GM13976 (cell line): ENCODE measurements at regions not wholly inside any gene's neighbourhood (a gene's known extent, or its start where the extent isn't known, plus 50 kb on each side); places are given as distances from the start of the nearest gene placed in this dataset.

Source experiments
- DNase-seq: peaks from one replicate; pipeline ENCODE4 v3.0.0; 2012; ENCODE audit warnings: low spot score
- in situ Hi-C: fragments of 300-500 bp; cut with MboI; formaldehyde crosslinking; loops from one replicate; pipeline ENCODE4 v1.12.0; 2022; ENCODE audit warnings: low sequenced_read_pairs, mixed read lengths, inconsistent platforms; ENCODE audit not compliant: unreplicated experiment
- TF ChIP-seq, protein P1 (sequence below): IDR thresholded peaks from 2 replicates; pipeline ENCODE4 v1.5.1; 2012; ENCODE audit warnings: borderline replicate concordance, mild to moderate bottlenecking; ENCODE audit not compliant: insufficient read depth; ENCODE audit errors: extremely low read depth, missing control alignments, control extremely low read depth

DNA sequence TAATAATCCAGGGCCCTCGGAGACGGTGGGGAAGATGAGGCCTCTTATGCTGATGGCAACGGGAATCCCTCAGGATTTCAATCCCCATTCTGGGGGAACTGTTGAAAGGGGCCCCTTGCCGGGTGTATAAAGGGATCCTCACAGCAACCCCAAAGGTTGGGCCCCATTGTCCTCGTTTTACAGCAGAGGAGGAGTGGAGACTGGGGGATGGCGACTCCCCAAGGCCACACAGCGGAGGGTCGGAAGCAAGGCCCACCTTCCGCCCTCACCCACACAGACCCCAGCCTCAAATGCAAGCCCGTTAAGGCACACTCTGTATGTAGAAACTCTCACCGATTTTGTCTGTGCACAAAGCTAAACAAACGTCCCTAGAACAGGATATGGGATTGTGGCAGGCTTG lies 327.9 kb upstream of the DIO3 start:
- no peak for DNase-seq
- TF ChIP-seq, protein P1, sequence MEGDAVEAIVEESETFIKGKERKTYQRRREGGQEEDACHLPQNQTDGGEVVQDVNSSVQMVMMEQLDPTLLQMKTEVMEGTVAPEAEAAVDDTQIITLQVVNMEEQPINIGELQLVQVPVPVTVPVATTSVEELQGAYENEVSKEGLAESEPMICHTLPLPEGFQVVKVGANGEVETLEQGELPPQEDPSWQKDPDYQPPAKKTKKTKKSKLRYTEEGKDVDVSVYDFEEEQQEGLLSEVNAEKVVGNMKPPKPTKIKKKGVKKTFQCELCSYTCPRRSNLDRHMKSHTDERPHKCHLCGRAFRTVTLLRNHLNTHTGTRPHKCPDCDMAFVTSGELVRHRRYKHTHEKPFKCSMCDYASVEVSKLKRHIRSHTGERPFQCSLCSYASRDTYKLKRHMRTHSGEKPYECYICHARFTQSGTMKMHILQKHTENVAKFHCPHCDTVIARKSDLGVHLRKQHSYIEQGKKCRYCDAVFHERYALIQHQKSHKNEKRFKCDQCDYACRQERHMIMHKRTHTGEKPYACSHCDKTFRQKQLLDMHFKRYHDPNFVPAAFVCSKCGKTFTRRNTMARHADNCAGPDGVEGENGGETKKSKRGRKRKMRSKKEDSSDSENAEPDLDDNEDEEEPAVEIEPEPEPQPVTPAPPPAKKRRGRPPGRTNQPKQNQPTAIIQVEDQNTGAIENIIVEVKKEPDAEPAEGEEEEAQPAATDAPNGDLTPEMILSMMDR = no peak
- in situ Hi-C loops = no loop called here

- no peak for DNase-seq
- in situ Hi-C loops = no loop called here
- TF ChIP-seq, protein P1 = no peak
Measured at GRCh38 chr14:101233808-101234207, 327.5 kb upstream of the DIO3 start.

DNA sequence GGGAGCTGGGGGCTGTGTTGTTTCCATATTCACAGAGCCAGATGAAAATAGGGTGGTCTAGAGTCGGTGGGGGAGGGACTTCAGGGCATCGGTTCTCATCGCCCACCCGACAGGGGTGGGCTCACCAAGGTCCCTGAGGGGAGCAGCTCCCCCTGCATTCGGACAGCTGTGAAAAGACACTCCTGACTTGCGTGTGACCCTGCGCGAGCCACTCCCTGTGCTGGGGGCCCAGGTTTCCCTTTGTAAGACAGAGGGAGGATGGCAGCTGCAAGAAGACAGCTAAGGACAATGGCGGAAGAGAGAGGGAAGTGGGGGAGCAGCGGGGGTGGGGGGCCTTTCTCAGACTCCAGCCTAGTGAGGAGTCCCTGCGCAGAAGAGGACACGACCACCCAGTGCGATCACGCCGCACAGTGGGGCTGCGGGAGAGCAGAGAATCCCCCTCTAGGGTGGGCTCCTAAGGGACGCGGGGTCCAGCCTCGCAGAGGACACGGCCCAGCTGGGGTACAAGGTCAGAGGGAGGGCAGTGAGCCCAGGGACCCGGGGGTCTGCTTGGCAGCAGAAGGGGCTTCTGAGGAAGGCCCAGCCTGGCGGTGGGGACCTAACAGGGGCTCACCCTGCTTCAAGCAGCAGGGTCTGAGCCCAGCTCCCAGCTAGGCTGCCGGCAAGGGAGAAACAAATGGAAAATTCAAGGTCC lies 326.9 kb upstream of the DIO3 start:
- DNase-seq = peak; percentile 20
- TF ChIP-seq, protein P1 = no peak
- in situ Hi-C loops = no loop called here

GRCh38 chr14:101234999-101235334 lies 326.3 kb upstream of the DIO3 start:
- in situ Hi-C loops = no loop called here
- TF ChIP-seq, protein P1 = no peak
- DNase-seq = peak; percentile 25

GRCh38 chr14:101235335-101236103 lies 325.8 kb upstream of the DIO3 start:
- peak; percentile 76 for DNase-seq
- TF ChIP-seq, protein P1 = no peak
- in situ Hi-C loops = no loop called here

- in situ Hi-C loops = no loop called here
- TF ChIP-seq, protein P1 = no peak
- peak; percentile 24 for DNase-seq
Measured at GRCh38 chr14:101236496-101237251, 324.6 kb upstream of the DIO3 start.
